Left ventricle myocardium inferior (tissue), 1 donor: ENCODE measurements at regions not wholly inside any gene's neighbourhood (a gene's known extent, or its start where the extent isn't known, plus 50 kb on each side); places are given as distances from the start of the nearest gene placed in this dataset.

Source experiments
- DNase-seq: peaks from one replicate; pipeline ENCODE4 v3.0.0-alpha.2; 2020
- H3K27ac ChIP-seq: fragments of 200-600 bp; replicated peaks from 2 replicates; pipeline ENCODE4 v1.8.0; 2021
- H3K27me3 ChIP-seq: fragments of 200-600 bp; 2 replicates; pipeline ENCODE4 v1.8.0; 2021; ENCODE audit warnings: low read depth
- H3K36me3 ChIP-seq: fragments of 200-600 bp; 2 replicates; pipeline ENCODE4 v1.8.0; 2021
- H3K4me1 ChIP-seq: fragments of 200-600 bp; 2 replicates; pipeline ENCODE4 v1.8.0; 2021
- H3K4me3 ChIP-seq: fragments of 200-600 bp; 2 replicates; pipeline ENCODE4 v1.8.0; 2021; ENCODE audit warnings: mild to moderate bottlenecking, moderate library complexity
- H3K9me3 ChIP-seq: fragments of 200-600 bp; replicated peaks from 2 replicates; pipeline ENCODE4 v1.8.0; 2021
- CTCF ChIP-seq: fragments of 200-600 bp; IDR thresholded peaks from 2 replicates; pipeline ENCODE4 v1.8.0; 2021; ENCODE audit warnings: antibody characterized with exemption, mild to moderate bottlenecking, borderline replicate concordance
- intact Hi-C: fragments of 100-400 bp; cut with micrococcal nuclease; formaldehyde crosslinking; loops from one replicate; pipeline ENCODE4 v1.11.0; 2022
- donor health status: DM: no; HTN: yes; CAD: no; lungs with severe emphysema.

GRCh38 chr6:3663811-3664210 is 87.7 kb downstream of the PXDC1 start:
- intact Hi-C loops = no loop called here
- Histone ChIP-seq H3K27me3 (peaks cover 26% of the 10 kb centered on the region), H3K4me1 (no peaks in the 10 kb centered on the region), H3K27ac (no peak overlapping the region), H3K9me3 (peaks cover 18% of the 10 kb centered on the region), H3K36me3 (no peaks in the 10 kb centered on the region), H3K4me3 (no peak overlapping the region)
- no peak for TF ChIP-seq CTCF
- no peak for DNase-seq

- H3K4me1 ChIP-seq = no peaks in the 10 kb centered on the region
- DNase-seq = no peak
- H3K36me3 ChIP-seq = no peaks in the 10 kb centered on the region
- H3K27me3 ChIP-seq = peaks cover 26% of the 10 kb centered on the region
- no peak overlapping the region for H3K27ac ChIP-seq
- no peak overlapping the region for H3K4me3 ChIP-seq
- peaks cover 11% of the 10 kb centered on the region for H3K9me3 ChIP-seq
- intact Hi-C loops = no loop called here
- no peak for TF ChIP-seq CTCF
Observed at GRCh38 chr6:3663081-3663480, 88.4 kb downstream of the PXDC1 start.

- intact Hi-C loops = no loop called here
- Histone ChIP-seq H3K36me3 (no peaks in the 10 kb centered on the region), H3K4me1 (no peaks in the 10 kb centered on the region)
Observed at GRCh38 chr6:3661390-3661789, 90.1 kb downstream of the PXDC1 start.

GRCh38 chr6:3660473-3660872 is 91.0 kb downstream of the PXDC1 start:
- H3K27me3 ChIP-seq = peaks cover 21% of the 10 kb centered on the region
- DNase-seq = no peak
- H3K27ac ChIP-seq = no peak overlapping the region
- intact Hi-C loops = no loop called here
- no peak overlapping the region for H3K4me3 ChIP-seq
- H3K4me1 ChIP-seq = no peaks in the 10 kb centered on the region
- no peaks in the 10 kb centered on the region for H3K36me3 ChIP-seq
- no peaks in the 10 kb centered on the region for H3K9me3 ChIP-seq
- no peak for TF ChIP-seq CTCF

More at GRCh38 chr6:3661390-3661789, 90.1 kb downstream of the PXDC1 start:
- peaks cover 26% of the 10 kb centered on the region for H3K27me3 ChIP-seq
- no peak overlapping the region for H3K4me3 ChIP-seq
- no peak overlapping the region for H3K27ac ChIP-seq
- no peaks in the 10 kb centered on the region for H3K9me3 ChIP-seq
- no peak for TF ChIP-seq CTCF
- DNase-seq = no peak

GRCh38 chr6:3659748-3660147 is 91.8 kb downstream of the PXDC1 start:
- H3K27ac ChIP-seq = no peak overlapping the region
- intact Hi-C loops = no loop called here

More at GRCh38 chr6:3659748-3660147, 91.8 kb downstream of the PXDC1 start:
- no peaks in the 10 kb centered on the region for H3K4me1 ChIP-seq
- no peaks in the 10 kb centered on the region for H3K9me3 ChIP-seq
- no peak for TF ChIP-seq CTCF
- no peak overlapping the region for H3K4me3 ChIP-seq
- peaks cover 14% of the 10 kb centered on the region for H3K27me3 ChIP-seq
- H3K36me3 ChIP-seq = no peaks in the 10 kb centered on the region
- no peak for DNase-seq
